Activated CD4-positive, alpha-beta memory T cell treated with anti-CD3 and anti-CD28 coated beads for 36 hours (primary cell): ENCODE measurements at regions not wholly inside any gene's neighbourhood (a gene's known extent, or its start where the extent isn't known, plus 50 kb on each side); places are given as distances from the start of the nearest gene placed in this dataset.

ENCODE experiments used
- CTCF ChIA-PET: fragments of 350-600 bp; sonication (Branson Sonifier 250); formaldehyde crosslinking; loops from one replicate; lab custom pipeline; 2021; ENCODE audit warnings: antibody characterized with exemption, inconsistent platforms; lab: Charles Lee
- POLR2A ChIA-PET: fragments of 350-600 bp; sonication (Branson Sonifier 250); formaldehyde crosslinking; loops from one replicate; lab custom pipeline; 2021; ENCODE audit warnings: antibody characterized with exemption; lab: Charles Lee
- DNase-seq: peaks from one replicate; pipeline ENCODE4 v3.0.0-alpha.2; 2020
- H3K27ac Mint-ChIP-seq: one replicate; pipeline ENCODE4 v1.8.0; 2021; ENCODE audit warnings: mixed read lengths
- H3K27me3 Mint-ChIP-seq: one replicate; pipeline ENCODE4 v1.8.0; 2021; ENCODE audit warnings: mixed read lengths
- H3K36me3 Mint-ChIP-seq: one replicate; pipeline ENCODE4 v1.8.0; 2021; ENCODE audit warnings: mixed read lengths
- H3K4me1 Mint-ChIP-seq: one replicate; pipeline ENCODE4 v1.8.0; 2021; ENCODE audit warnings: low read depth, mixed read lengths
- H3K4me3 Mint-ChIP-seq: one replicate; pipeline ENCODE4 v1.8.0; 2021; ENCODE audit warnings: mild to moderate bottlenecking, mixed read lengths
- H3K9me3 Mint-ChIP-seq: one replicate; pipeline ENCODE4 v1.8.0; 2021; ENCODE audit warnings: mixed read lengths
- intact Hi-C: fragments of 100-400 bp; cut with micrococcal nuclease; formaldehyde crosslinking; loops from one replicate; pipeline ENCODE4 v1.15.1; 2023

DNA sequence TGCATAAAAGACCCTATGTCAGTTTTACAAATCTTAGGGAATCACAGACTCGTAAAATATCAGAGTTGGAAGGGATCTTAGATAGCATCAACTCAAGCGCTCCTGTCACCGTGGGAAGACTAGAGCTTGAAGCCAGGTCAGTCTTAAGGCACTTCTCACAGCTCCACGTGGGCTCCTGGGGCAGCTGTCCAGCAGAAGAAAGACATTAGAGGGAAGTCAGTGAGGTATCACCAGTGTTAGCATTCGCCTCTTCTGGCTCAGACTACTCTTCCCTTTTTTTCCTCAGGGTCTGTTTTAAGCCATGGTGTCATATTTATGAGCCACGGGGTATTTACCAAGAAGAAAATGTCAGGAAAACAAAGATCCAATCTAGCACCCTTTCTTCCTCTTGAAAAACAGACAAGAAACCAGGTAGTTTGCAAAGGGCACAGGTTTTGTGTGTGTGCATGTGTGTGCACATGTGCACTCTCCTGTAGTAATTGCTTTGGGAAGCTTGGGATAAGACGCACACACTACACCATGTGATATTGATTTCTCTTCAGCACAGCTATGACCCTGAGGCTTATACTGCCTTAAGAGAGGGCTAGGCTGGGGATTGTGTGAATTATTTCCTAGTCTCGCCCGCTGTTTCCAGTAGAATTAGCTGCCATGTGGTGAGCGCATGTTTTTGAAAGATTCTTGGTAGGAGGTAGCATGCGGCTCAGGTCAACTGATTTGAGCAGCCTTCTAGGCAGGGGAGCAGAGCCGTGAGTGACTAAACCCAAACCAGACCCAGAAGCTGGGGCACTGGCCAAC, 61.0 kb upstream of the ELAC2 start:
- POLR2A ChIA-PET = no interaction called here
- no peak overlapping the region for H3K4me3 Mint-ChIP-seq
- CTCF ChIA-PET = no interaction called here
- no peak overlapping the region for H3K27ac Mint-ChIP-seq
- no peak for DNase-seq
- no peaks in the 10 kb centered on the region for H3K36me3 Mint-ChIP-seq
- intact Hi-C loops = no loop called here
- H3K4me1 Mint-ChIP-seq = peaks cover 5% of the 10 kb centered on the region
- no peaks in the 10 kb centered on the region for H3K27me3 Mint-ChIP-seq
- peaks cover 6% of the 10 kb centered on the region for H3K9me3 Mint-ChIP-seq

DNA sequence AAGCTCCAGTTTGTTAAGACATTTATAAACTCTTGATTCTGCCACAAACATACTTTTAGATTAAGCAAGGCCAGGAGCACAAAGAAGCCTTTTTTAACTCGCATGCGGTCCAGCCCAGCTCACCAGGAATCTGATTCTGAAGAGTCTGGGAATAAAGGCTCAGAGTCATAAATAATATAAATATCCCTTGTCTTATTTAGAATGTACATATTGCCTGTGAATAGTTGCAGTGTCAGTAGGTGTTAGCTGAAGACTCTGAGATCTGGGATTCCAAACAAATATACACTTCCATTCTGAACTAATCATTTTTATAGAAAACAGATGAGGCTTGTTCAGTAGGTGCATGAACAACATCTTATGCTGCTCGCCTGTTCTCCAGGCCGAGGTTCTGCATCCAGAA, 59.1 kb upstream of the ELAC2 start:
- intact Hi-C loops = no loop called here
- POLR2A ChIA-PET = no interaction called here
- no peaks in the 10 kb centered on the region for H3K27me3 Mint-ChIP-seq
- no peak for DNase-seq
- CTCF ChIA-PET = interaction anchor here (0.6 kb wide), 1 partner anchor 53 kb away, joined by 3 read pairs; no protein-coding TSS in a partner anchor
- no peaks in the 10 kb centered on the region for H3K4me1 Mint-ChIP-seq
- H3K27ac Mint-ChIP-seq = no peak overlapping the region
- no peaks in the 10 kb centered on the region for H3K36me3 Mint-ChIP-seq
- no peak overlapping the region for H3K4me3 Mint-ChIP-seq
- H3K9me3 Mint-ChIP-seq = no peaks in the 10 kb centered on the region

DNA sequence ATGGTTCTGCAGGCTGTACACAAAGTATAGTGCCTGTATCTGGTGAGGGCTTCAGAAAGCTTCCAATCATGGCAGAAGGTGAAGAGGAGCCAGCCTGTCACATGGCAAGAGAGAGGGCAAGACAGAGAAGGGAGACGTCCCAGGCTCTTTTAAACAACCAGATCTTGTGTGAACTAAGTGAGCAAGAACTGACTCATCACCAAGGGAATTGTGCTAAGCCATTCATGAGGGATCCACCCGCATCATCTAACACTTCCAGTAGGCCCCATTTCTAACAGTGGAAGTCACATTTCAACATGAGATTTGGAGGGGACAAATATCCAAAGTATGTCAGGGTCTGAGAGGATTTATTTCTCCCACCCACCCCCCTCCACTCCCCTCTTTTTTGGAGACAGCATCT, 56.2 kb upstream of the ELAC2 start:
- H3K27me3 Mint-ChIP-seq = peaks cover 3% of the 10 kb centered on the region

DNA sequence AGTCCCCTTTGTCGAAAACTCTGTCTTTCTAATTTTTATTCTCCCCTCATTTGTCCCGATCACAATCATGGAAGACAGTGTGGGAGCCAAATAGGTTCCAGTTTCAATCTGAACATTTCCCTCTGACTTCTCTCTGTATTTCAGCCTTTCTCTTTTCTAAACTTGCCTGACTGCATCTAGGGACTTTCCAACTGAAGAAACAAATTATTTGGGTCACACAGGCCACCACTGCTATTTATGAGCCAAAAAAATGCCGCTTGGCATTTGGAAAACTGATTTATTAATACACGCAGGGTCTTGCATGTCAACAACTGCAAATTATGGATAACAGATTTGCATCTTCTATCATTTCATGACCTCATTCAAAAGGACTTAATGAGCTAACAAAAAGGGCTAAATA, 55.2 kb upstream of the ELAC2 start:
- peaks cover 3% of the 10 kb centered on the region for H3K27me3 Mint-ChIP-seq
- H3K9me3 Mint-ChIP-seq = peaks cover under 1% of the 10 kb centered on the region
- no peak overlapping the region for H3K27ac Mint-ChIP-seq
- DNase-seq = no peak
- H3K4me3 Mint-ChIP-seq = no peak overlapping the region
- ChIA-PET CTCF (no interaction called here), POLR2A (no interaction called here)
- intact Hi-C loops = no loop called here
- no peaks in the 10 kb centered on the region for H3K36me3 Mint-ChIP-seq
- H3K4me1 Mint-ChIP-seq = no peaks in the 10 kb centered on the region

More for the DNA sequence above, 56.2 kb upstream of the ELAC2 start:
- H3K9me3 Mint-ChIP-seq = no peaks in the 10 kb centered on the region
- H3K4me1 Mint-ChIP-seq = no peaks in the 10 kb centered on the region
- no peak overlapping the region for H3K4me3 Mint-ChIP-seq
- H3K27ac Mint-ChIP-seq = no peak overlapping the region
- ChIA-PET CTCF (no interaction called here), POLR2A (no interaction called here)
- intact Hi-C loops = no loop called here
- no peak for DNase-seq
- no peaks in the 10 kb centered on the region for H3K36me3 Mint-ChIP-seq

DNA sequence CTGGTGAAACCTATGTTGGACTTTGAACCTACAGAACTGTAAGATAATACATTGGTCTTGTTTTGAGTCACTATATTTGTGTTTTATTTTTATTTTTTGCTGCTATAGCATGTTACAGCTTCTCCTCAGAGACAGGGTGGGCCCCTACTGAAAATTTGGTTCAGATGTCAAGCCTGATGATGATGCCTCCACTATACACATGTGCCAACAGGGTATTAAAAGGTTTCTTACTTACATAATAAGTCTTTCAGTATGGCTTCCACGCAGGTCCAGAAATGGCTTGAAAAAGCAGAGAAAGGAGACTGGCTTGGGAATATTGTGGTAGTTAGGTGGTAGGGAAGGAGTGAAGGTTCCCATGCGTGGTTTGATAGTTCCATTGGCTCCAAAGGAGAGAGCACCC, 52.9 kb upstream of the ELAC2 start:
- intact Hi-C loops = no loop called here
- Mint-ChIP-seq H3K4me1 (no peaks in the 10 kb centered on the region), H3K36me3 (no peaks in the 10 kb centered on the region), H3K27me3 (peaks cover 5% of the 10 kb centered on the region), H3K4me3 (no peak overlapping the region), H3K27ac (no peak overlapping the region), H3K9me3 (peaks cover 2% of the 10 kb centered on the region)
- ChIA-PET CTCF (no interaction called here), POLR2A (no interaction called here)
- no peak for DNase-seq

DNA sequence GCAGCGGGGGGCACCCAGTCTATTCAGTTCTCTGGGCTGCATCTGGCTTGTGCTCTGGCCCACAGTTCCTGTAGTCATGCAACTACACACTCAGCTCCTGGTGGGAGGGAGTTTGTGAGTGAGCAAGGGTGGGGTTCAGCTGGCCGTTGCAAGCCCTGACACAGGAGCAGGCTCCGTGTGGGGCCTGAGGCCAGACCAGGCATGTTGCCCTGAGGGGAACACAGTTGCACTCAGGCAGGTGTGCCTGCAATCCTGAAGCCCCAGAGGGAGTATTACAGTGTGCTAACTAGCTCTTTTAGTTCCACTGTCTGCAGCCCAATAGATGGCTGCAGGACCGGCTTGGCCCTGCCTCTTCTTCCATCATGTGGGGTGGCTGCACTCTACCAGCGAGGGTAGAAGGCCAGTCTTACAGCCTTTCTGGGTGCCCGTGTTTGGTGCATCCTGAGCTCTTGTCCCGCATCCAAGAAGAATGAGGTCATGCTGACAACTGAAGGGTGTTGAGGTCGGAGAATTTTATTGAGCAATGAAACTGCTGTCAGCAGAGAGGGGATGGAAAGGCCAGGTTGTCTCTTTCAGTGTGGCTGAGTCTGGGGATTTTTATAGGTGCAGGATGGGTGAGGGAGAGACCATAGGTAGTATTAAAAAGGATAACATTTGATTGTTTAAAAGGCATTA, 49.9 kb upstream of the ELAC2 start:
- Mint-ChIP-seq H3K27ac (no peak overlapping the region), H3K4me1 (no peaks in the 10 kb centered on the region), H3K36me3 (no peaks in the 10 kb centered on the region), H3K4me3 (no peak overlapping the region), H3K9me3 (peaks cover 2% of the 10 kb centered on the region), H3K27me3 (peaks cover 15% of the 10 kb centered on the region)
- intact Hi-C loops = no loop called here
- POLR2A ChIA-PET = no interaction called here
- CTCF ChIA-PET = no interaction called here
- DNase-seq = no peak
